Muscle layer of duodenum (tissue), 2 donors: ENCODE measurements at regions not wholly inside any gene's neighbourhood (a gene's known extent, or its start where the extent isn't known, plus 50 kb on each side); places are given as distances from the start of the nearest gene placed in this dataset.

Experiments used
- H3K27ac ChIP-seq: one replicate; pipeline ENCODE4 v1.7.0; 2013; ENCODE audit warnings: mild to moderate bottlenecking, low read length
- H3K27me3 ChIP-seq: one replicate; pipeline ENCODE4 v1.7.0; 2013; ENCODE audit warnings: low read depth, mild to moderate bottlenecking, control low read depth, low read length
- H3K36me3 ChIP-seq, 2 donors: one replicate each; pipeline ENCODE4 v1.7.0; 2013; ENCODE audit warnings: low read length in 2 of 2, control low read depth in 1 of 2, mild to moderate bottlenecking in 1 of 2; ENCODE audit not compliant: insufficient read depth in 2 of 2, control insufficient read depth in 1 of 2
- H3K4me1 ChIP-seq, 2 donors: one replicate each; pipeline ENCODE4 v1.7.0; 2013; ENCODE audit warnings: low read length in 2 of 2, mild to moderate bottlenecking in 2 of 2, control low read depth in 1 of 2, moderate library complexity in 1 of 2; ENCODE audit not compliant: insufficient read depth in 2 of 2, control insufficient read depth in 1 of 2
- H3K4me3 ChIP-seq, 2 donors: one replicate each; pipeline ENCODE4 v1.7.0; 2013; ENCODE audit warnings: low read length in 2 of 2, low read depth in 1 of 2, mild to moderate bottlenecking in 1 of 2
- H3K9me3 ChIP-seq, 2 donors: one replicate each; pipeline ENCODE4 v1.7.0; 2013; ENCODE audit warnings: low read length in 2 of 2, control low read depth in 1 of 2, mild to moderate bottlenecking in 1 of 2; ENCODE audit not compliant: control insufficient read depth in 1 of 2
- donor health status: healthy.

DNA sequence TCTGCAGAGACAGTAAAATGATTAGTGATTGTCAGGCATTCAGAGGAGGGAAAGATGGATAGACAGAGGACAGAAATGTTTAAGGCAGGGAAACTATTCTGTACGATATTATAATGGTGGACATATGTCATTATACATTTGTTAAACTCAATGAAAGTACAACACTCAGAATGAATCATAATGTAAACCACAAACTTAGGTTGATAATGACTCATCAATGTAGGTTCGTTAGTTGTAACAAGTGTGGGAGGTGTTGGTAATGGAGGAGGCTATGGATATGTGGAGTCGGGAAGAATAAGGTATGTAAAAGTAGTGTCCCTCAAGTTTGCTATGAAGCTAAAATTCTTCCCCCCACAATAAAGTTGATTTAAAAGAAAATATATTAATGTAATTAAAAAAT, 455.0 kb downstream of the BRINP3 start:
- H3K4me1 ChIP-seq, result no peaks in the 10 kb centered on the region
- H3K9me3 ChIP-seq, result no peaks in the 10 kb centered on the region
- H3K4me3 ChIP-seq, result no peak overlapping the region

GRCh38 chr1:190029441-190029840, 448.2 kb downstream of the BRINP3 start:
- Histone ChIP-seq H3K27me3 (no peaks in the 10 kb centered on the region), H3K9me3 (no peaks in the 10 kb centered on the region), H3K4me1 (no peaks in the 10 kb centered on the region), H3K27ac (no peak overlapping the region), H3K36me3 (no peaks in the 10 kb centered on the region), H3K4me3 (no peak overlapping the region)

More for the DNA sequence above, 455.0 kb downstream of the BRINP3 start:
- H3K27ac ChIP-seq, result no peak overlapping the region
- H3K27me3 ChIP-seq, result no peaks in the 10 kb centered on the region
- no peaks in the 10 kb centered on the region for H3K36me3 ChIP-seq

DNA sequence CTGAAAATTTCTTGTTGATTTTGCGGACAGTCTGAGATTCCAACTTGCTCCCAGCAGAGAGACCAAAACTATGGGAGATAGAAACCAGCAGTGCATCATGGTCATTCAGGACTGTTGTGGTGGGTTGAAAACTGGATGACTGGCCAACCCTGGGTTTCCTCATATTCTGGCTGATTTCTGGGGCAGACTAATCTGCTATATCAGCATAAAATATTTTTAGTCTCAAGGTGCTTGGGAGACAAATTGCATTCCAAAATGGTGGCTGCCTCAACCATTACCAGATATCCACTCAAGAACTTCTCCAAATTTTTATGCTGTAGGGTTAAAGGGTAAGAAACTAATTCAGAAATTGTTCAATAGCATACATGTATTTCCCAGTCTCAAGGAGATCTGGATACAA, 434.0 kb downstream of the BRINP3 start:
- H3K9me3 ChIP-seq, result no peaks in the 10 kb centered on the region
- no peaks in the 10 kb centered on the region for H3K4me1 ChIP-seq
- no peak overlapping the region for H3K4me3 ChIP-seq
- H3K27ac ChIP-seq, result no peak overlapping the region
- no peaks in the 10 kb centered on the region for H3K27me3 ChIP-seq
- H3K36me3 ChIP-seq, result no peaks in the 10 kb centered on the region

GRCh38 chr1:190046231-190046630, 431.4 kb downstream of the BRINP3 start:
- Histone ChIP-seq H3K36me3 (no peaks in the 10 kb centered on the region), H3K27me3 (no peaks in the 10 kb centered on the region), H3K27ac (no peak overlapping the region), H3K9me3 (no peaks in the 10 kb centered on the region), H3K4me1 (no peaks in the 10 kb centered on the region), H3K4me3 (no peak overlapping the region)
